Endothelial cell of hepatic sinusoid (primary cell): ENCODE measurements at regions not wholly inside any gene's neighbourhood (a gene's known extent, or its start where the extent isn't known, plus 50 kb on each side); places are given as distances from the start of the nearest gene placed in this dataset.

Source experiments
- in situ Hi-C: cut with HindIII; loops from 2 replicates; pipeline ENCODE4 v1.10.0; 2017; ENCODE audit warnings: low sequenced_read_pairs

DNA sequence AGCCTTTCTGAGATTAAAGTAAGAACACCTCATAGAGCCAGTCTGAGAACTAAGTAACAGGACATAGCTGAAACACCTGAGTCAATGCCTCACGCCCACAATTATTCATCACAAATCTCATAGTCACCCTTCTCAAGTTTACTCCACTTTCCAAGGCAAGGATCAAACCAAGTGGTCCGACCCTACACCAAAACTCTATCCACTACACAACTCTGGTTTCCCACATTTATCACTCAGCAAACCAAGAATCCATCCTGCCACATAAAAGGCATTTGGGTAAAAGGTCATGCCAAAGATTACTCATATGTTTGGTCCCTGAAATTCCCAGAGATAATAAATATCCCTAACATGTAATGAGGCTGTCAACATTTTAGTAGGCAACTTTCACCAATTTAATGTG lies 144.1 kb downstream of the RPAP3 start:
- in situ Hi-C loops: no loop called here

- in situ Hi-C loops: no loop called here
These were observed 145.4 kb downstream of the RPAP3 start for GRCh38 chr12:47560415-47560814.

GRCh38 chr12:47558625-47559345 lies 147.0 kb downstream of the RPAP3 start:
- in situ Hi-C loops: no loop called here

DNA sequence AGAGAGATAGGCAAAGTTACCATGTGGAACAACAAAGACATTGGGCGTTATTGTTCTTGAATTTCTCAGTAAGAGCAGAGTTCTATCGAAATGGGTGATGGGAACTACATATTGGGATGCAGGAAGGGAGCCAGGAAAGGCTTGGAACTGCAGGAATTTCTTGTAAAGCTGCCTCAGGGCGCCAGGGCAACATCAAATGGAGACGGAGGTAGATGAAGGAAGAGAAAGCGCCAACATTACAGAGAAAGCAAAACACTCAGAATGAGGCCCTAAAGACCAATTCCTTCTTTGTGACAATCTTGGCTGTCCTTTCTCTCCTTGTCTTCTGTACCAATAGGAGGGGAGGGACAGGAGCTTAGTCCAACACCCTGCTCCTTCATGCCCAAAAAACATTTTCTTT lies 148.4 kb downstream of the RPAP3 start:
- in situ Hi-C loops: no loop called here

GRCh38 chr12:47556261-47557030 lies 149.4 kb downstream of the RPAP3 start:
- in situ Hi-C loops: no loop called here

GRCh38 chr12:47554046-47554653 lies 151.7 kb downstream of the RPAP3 start:
- in situ Hi-C loops: no loop called here

GRCh38 chr12:47553266-47553665 lies 152.6 kb downstream of the RPAP3 start:
- in situ Hi-C loops: no loop called here

DNA sequence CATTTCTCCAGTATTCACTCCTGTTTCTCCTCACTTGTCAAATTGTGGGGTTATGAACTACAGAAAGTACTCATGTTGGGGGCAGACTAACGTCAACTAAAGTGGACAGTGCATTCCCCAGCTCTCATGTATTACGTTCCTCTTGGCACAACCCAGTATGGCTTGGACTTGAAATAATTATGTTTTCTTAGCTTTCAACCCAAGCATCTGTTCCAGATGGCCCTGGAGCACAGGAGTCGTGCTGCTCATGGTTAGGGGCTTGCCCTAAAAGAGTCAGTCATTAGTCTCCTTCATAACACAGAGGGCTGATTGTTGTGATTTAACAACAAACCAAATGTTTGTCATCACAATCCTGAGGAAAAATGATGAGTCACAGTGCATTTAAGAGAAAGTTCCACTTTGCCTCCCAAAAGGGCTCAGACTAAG lies 154.4 kb downstream of the RPAP3 start:
- in situ Hi-C loops: no loop called here

DNA sequence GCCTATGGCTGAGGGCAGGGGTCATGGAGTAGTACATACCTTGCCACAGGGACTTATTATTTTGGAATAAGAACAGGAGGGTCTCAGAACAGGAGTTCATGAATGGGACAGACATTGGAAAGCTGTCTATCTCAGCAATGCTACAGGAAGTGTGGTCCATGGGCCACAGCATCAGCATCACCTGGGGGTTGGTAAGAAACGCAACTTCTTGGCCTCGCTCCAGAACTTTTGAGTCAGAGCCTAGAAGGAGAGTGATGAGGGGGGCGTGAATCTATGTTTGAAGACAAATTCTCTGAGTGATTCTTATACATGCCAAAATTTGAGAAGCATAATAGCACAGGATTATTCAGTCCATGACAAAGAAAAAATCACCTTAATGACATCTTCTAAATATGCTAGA lies 156.6 kb downstream of the RPAP3 start:
- in situ Hi-C loops: no loop called here

GRCh38 chr12:47548401-47548800 lies 157.4 kb downstream of the RPAP3 start:
- in situ Hi-C loops: no loop called here

GRCh38 chr12:47547077-47547476 lies 158.8 kb downstream of the RPAP3 start:
- in situ Hi-C loops: no loop called here

- in situ Hi-C loops: no loop called here
These were observed 159.8 kb downstream of the RPAP3 start for GRCh38 chr12:47545938-47546609.

DNA sequence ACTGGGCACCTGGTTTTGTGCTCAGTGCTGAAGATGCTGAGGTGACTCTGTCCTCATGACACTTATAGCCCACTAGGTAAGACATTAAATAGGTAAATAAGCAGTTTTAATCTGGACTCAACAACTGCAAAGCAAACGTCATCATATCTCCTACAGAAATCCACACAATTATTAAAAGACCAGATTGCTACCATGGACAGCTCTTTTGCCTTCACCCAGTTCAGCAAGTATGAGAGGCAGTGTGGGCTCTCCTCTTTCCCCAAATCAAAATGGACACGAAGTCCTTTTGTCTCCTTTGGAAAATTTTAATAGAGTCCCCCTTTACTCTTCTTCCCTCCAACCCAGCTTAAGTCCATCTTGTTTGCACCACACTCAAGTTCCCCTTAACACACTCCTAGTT lies 171.1 kb downstream of the RPAP3 start:
- in situ Hi-C loops: no loop called here

GRCh38 chr12:47530050-47530449 lies 175.8 kb downstream of the RPAP3 start:
- in situ Hi-C loops: no loop called here

DNA sequence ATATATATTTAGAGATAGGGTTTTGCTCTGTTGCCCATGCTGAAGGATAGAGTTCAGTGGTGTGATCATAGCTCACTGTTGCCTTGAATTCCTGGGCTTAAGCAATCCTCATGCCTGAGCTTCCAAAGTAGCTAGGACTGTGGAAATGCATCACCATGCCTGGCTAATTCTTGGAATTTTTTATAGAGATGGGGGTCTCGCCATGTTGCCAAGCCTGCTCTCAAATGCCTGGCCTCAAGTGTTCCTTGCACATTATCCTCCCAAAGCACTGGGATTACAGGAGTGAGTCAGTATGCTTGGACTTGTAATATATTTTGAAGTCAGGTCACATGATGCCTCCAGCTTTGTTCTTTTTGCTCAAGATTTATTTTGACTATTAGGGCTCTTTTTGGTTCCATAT lies 178.0 kb downstream of the RPAP3 start:
- in situ Hi-C loops: no loop called here

DNA sequence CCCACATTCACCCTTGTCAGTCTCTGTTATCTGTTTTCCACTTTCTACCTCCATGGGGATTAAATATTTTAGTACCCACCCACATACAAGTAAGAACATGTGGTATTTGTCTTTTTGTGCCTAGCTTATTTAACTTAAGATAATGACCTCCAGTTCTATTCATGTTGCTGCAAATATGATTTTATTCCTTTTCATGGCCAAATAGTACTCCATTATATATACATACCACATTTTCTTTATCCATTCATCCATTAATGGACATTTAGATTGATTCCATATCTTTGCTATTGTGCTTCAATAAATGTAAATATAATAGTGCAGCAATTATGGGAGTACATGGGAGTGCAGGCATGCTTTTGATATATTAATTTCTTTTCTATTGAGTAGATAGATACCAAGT lies 185.8 kb downstream of the RPAP3 start:
- in situ Hi-C loops: no loop called here

DNA sequence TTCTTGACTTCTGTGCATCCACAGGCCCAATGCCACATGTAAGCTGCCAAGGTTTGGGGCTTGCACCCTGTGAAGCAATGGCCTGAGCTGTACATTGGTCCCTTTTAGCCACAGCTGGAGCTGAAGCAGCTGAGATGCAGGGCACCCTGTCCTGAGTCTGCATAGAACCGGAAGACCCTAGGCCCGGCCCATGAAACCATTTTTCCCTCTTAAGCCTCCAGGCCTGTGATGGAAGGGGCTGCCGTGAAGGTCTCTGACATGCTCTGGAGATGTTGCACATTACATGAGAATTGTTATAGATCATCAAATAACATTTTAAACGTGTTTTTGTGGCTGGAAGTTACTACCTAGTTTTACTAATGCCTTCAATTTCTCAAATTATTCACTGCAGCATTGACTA lies 188.7 kb downstream of the RPAP3 start:
- in situ Hi-C loops: no loop called here

- in situ Hi-C loops: no loop called here
These were observed 196.4 kb downstream of the RPAP3 start for GRCh38 chr12:47509398-47509851.

- in situ Hi-C loops: no loop called here
These were observed 198.6 kb downstream of the RPAP3 start for GRCh38 chr12:47507221-47507620.

- in situ Hi-C loops: no loop called here
These were observed 200.9 kb downstream of the RPAP3 start for GRCh38 chr12:47504775-47505446.

GRCh38 chr12:47493801-47494200 lies 212.0 kb downstream of the RPAP3 start:
- in situ Hi-C loops: no loop called here
